Muscle of arm (tissue), 1 donor: ENCODE measurements at regions not wholly inside any gene's neighbourhood (a gene's known extent, or its start where the extent isn't known, plus 50 kb on each side); places are given as distances from the start of the nearest gene placed in this dataset.
"Not testable (repeated sequence)": the region's sequence is repeated elsewhere in the genome, so short reads cannot be mapped to it uniquely, and the experiment has no call there.

Source experiments
- DNase-seq: peaks from one replicate; pipeline ENCODE4 v3.0.0-alpha.2; 2013

- DNase-seq = no peak
Measured at GRCh38 chr1:101550581-101550980, 313.8 kb downstream of the S1PR1 start.

GRCh38 chr1:101566883-101567538, 330.2 kb downstream of the S1PR1 start:
- no peak for DNase-seq

DNA sequence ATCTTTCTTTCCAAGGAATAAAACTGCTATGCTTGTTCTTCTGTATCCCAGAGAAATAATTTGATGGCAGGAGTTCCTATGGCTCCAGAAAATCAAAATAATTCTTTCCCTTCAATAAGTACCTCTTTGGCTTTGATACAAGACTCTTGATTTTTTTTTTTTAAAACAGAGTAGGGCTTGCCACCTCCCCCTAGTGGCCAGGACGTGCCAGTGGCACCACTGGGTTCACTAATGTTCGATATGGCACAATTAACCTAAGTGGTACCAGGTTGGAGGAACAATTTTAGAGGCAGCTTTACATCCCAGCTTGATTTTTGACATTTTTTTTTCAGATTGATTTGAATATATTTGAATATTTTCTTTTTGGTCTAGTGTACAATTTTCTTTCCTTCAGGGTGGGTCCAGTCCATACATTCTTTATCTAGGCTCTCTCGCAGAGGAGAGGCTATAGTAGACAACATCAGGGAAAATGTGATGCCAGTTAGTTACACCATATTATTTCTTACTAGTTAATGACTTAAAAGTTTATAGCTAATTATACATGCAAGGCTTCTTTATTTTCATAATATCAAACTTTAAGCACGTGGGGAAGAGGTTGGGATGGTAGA, 330.9 kb downstream of the S1PR1 start:
- DNase-seq = no peak

- DNase-seq = peak; percentile 64
Measured at GRCh38 chr1:101587741-101588140, 350.9 kb downstream of the S1PR1 start.

- no peak for DNase-seq
Measured at GRCh38 chr1:101588677-101589076, 351.9 kb downstream of the S1PR1 start.

DNA sequence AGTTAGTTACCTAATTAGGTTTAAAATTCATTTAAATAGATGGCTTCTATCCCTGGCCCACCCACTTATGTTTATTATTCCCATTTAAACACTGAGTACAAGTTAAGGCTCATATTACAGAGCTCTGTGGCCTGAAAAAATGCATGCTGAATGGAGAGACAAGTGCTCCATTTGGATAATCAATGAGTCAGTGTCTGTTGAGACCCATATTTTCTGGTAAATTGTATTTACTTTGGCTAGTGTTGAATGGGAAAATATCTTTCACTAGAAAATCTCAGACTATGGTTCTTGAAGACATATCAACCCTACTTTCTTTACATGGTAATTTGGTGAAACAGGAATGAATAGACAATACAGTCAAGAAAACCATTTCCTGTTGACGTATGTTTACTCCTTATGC, 356.0 kb downstream of the S1PR1 start:
- no peak for DNase-seq

- DNase-seq = peak; percentile 15
Measured at GRCh38 chr1:101595881-101596374, 359.1 kb downstream of the S1PR1 start.

DNA sequence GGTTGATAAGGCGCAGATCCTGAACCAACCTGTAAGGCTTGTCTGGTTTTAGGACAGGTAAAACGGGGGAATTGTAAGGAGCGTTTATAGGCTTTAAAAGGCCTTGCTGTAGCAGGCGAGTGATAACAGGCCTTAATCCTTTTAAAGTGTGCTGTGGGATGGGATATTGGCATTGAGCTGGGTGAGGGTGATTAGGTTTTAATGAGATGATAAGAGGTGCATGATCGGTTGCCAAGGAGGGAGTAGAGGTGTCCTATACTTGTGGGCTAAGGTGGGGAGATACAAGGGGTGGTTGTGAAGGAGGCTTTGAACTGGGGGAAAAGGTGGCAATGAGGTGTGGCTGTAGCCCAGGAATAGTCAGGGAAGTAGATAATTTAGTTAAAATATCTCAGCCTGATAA, 363.8 kb downstream of the S1PR1 start:
- DNase-seq = not testable (repeated sequence)

DNA sequence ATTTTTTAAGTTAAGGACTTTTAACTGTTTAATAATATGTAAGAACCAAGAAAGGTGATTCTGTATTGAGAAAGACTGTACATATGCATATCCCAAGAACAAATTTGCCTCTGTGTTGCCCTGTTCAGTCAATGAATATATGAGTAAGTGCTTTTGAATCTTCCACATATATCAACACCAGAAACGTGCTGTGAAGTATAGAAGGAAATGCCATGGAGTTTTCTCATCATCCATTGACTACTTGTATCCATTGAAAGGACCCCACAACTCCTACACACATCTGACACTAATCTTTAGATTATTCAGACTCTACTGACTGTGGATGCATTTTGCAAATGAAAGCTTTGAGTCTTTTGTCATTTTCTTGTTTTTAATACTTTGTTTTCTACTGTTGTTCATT, 366.9 kb downstream of the S1PR1 start:
- DNase-seq = no peak

- DNase-seq = no peak
Measured at GRCh38 chr1:101605878-101606277, 369.1 kb downstream of the S1PR1 start.

DNA sequence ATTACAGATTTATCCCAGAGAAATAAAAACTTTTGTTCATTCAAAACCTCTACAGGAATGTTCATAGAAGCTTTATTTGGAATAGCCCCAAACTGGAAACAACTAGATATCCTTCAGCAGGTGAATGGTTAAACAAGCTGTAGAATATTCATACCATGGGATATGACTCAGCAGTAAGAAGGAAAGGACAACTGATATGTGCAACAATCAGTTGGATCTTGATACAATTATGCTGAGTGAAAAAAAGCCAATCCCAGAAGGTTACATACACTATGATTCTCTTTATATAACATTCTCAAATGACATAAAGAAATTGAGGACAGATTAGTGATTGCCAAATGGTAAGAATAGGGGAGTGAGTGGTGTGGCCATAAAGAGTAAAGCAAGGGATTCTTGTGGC, 376.7 kb downstream of the S1PR1 start:
- no peak for DNase-seq

DNA sequence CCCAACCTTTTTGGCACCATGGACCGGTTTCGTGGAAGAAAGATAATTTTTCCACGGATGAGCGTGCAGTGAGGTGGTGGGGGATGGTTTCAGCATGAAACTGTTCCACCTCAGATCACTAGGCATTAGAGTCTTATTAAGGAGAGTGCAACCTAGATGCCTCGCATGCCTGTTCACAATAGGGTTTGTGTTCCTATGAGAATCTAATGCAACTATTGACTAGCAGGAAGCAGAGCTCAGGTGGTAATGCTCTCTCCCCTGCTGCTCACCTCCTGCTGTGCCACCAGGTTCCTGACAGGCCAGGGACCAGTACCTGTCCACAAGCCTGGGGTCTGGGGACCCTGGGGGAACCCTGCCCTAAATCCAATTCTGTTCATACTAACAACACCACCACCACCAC, 377.8 kb downstream of the OLFM3 start:
- no peak for DNase-seq

DNA sequence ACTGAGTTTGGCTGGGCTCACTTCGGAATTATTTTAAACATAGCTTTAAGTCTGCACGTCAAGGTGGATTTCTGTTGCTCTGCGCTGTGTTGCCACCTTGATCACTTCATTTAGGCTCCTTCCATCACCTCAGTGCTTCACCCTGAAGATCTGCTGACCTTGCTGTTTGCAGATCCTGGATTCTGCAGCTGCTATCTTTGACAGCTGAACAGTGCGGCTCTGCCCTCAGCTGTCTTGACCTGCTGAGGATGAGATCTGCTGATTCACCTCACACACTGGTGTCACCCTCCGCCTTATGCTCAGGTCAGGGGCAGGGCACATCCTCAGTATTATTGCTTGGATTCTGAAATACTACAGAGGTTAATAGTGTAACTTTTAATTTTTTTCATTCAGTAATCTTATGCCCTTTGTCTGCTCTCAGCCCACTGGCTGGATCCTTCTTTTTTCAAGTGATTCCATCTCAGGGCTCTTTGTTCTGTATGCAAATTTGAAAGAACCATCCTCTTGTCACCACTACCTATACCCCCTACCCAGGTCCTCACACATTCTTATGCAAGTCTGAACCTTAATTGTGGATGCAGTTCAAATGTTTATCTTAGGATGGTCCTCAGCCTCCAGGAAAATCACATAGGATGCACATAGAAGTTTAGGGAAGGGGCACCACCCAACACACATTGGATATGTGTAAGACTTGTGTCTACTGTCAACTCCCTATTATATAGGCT, 364.0 kb downstream of the OLFM3 start:
- DNase-seq = no peak

GRCh38 chr1:101645810-101646209, 350.9 kb downstream of the OLFM3 start:
- DNase-seq = no peak

DNA sequence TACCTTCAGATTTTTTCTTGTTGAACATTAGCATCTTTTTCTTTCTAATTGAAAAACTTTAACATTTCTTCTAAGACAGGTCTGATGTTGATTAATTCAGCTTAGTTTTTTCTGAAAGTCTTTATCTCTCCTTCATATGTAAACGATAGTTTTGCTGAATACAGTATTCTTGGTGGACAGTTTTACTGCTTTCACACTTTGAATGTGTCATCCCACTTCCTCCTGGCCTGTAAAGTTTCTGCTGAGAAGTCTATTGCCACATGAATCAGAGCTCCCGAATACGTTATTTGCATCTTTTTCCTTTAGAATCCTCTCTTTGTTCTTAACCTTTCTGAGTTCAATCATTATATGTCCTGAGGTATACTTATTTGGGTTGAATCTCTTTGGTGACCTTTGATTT, 344.2 kb downstream of the OLFM3 start:
- no peak for DNase-seq

DNA sequence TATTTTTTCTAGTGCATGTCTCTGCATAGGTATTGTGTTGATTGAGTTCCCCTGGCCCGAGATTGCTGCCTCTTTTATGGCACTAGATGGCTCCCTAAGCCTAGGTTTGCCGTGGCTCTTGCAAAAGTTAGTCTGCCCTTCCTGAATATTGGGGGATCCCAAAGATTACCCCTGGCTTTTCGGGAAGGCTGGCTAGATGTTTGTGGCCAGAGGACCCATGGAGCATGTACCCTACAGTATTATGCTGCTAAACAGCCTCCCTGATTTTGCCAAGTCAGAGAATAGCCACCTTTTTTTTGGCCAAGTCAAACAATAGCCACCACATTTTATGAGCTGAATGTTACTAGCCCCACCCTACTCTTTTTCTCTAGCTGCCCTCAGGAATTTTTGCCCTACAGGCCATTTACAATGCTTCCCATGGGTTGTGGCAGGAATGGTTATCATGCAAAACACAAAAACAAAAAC, 343.2 kb downstream of the OLFM3 start:
- DNase-seq = no peak

DNA sequence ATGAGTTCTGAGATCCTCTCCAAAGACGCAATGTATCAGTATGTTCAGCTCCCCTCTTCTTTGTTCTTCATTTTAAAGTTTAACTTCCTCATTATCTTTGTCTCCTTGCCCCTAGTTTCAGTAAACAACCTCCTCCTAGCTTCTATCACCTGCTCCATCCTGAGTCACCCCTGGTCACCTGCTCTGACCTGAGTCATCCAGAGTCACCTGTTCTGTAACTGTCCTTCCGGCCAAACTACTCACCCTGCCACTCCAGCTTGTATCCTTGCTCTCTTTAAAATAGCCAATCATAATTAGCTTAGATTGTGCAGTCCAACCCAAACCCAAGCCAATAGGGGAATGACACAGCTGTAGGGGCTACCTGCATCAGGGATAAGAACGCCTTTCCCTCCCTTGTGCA, 332.0 kb downstream of the OLFM3 start:
- DNase-seq = no peak

DNA sequence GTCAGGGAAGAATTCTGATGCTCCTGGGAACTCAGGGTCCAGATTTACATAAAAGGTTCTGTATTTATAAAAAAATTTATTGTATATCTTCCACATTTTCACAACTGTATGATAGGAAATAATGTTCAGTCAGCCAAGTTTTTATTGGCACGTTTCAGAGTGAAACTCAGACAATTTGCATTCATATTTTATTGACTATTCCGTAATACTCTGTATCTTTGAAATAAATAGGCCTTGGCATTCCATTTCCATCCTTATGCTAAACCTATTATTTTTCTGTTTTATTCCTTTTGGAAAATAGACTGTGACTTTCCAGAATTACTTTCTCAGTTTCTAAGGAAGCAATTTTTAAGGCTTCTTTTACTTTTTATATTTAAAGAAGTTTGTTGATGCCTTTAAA, 329.0 kb downstream of the OLFM3 start:
- DNase-seq = peak; percentile 46

DNA sequence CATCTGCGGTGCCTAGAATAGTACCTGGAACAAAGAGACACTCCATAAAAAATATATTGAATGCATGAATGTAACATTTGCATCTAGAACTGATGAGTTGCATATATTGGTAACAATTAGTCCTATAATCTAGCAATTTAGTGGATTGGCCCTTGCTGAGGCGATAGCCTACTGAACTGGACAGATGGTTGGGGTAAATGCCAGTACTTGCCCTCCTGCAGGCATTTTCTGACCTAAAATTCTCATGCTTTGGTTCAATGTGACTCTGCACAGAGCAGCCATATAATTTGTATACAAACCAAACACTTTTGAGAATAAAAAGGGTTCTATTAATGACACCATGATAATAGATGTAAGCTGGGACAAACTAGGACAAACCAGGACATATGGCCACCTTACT, 313.6 kb downstream of the OLFM3 start:
- no peak for DNase-seq

DNA sequence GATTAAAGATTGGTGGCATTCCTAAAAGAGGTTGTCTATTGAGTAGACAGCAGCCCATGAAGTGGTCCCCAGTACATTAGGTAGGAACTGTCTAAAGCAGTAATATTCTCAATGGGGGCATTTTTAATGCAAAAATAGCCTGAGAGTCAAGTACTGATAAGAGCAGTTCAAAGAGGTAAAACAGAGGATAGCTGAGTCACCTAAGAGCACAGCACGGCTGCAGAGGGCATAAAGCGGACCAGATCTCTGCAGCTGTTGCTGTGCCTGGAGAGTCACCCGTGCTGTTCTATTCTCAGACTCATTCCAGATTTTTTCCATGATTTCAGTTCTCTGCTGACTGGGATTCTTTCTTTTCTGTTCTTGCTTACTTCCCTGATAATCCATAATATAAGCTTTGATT, 313.2 kb downstream of the OLFM3 start:
- no peak for DNase-seq

DNA sequence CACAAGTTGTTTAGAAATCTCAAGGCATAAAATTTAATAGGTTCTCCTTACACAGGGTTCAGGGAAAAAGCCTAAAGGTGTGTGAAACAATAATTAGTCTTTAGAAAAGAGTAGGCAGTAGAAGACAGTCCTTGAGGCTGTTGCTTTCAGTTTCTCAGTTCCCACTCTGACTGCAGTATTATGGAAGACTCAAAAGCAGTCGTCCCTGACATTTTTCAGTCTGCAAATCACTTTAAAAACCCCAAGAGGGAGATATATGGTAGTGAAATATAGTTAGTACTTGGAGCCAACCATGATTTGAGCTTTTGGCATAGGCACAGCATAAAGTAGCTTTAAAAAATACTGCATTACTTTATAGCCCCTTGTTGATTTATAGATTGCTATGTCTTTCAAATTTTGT, 299.7 kb downstream of the OLFM3 start:
- DNase-seq = peak; percentile 19

GRCh38 chr1:101698681-101699080, 298.0 kb downstream of the OLFM3 start:
- no peak for DNase-seq

DNA sequence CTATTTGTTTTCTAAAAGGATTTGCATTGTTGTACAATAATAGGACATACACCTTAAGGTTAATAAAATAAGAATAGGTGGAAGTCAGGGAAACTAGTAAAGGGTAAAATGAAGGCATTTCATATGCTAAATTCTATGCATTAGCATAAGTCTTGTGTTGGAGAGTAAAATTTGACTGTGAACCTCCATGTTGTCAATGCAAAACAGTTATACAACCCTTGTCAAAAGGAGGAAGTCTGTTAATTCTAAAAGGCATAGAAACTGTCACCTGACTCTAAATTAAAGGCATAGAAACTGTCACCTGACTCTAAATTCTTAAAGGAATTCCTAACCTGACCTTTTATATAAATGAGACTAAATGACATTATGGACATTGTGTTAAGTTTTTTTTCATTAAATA, 291.8 kb downstream of the OLFM3 start:
- DNase-seq = no peak
